HG02973 (cell line): ENCODE measurements at regions not wholly inside any gene's neighbourhood (a gene's known extent, or its start where the extent isn't known, plus 50 kb on each side); places are given as distances from the start of the nearest gene placed in this dataset.
"Not testable (repeated sequence)": the region's sequence is repeated elsewhere in the genome, so short reads cannot be mapped to it uniquely, and the experiment has no call there.

Experiments used
- ATAC-seq: cut with Tn5 transposase; IDR thresholded peaks from one replicate; pipeline ENCODE4 v1.9.1; 2021; ENCODE audit warnings: moderate library complexity; ENCODE audit not compliant: unreplicated experiment

DNA sequence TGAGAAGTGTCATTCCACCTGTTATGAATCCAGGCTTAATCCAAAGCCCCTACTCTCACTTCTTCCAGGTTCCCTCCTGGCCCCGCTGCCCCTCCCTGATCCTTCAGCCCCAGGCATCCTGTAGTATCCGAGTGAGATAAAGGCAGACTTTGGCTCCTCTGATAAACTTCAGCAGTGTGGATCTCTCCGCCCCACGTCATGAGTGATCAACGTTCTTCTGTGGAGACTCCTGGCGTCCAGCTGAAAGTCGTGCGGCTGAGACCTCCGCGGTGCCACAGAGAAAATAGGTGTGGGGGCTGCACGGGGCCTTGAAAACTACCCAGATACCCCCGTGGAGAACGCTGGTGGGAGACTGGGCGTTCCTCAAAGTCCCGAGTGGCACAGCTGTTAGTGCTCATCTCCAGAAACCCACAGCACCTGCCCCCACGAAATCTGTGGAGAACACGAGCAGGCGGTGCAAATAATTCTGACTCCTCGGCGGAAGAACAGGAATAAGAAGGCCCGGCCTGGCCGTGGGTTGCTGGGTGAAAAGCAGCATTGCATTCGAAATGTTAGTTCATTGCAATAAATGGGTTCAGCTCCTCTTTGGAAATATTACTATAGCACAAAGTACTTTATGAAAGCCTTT, 180.0 kb upstream of the RGS6 start:
- ATAC-seq: no peak

GRCh38 chr14:71753126-71753830, 179.0 kb upstream of the RGS6 start:
- no peak for ATAC-seq

DNA sequence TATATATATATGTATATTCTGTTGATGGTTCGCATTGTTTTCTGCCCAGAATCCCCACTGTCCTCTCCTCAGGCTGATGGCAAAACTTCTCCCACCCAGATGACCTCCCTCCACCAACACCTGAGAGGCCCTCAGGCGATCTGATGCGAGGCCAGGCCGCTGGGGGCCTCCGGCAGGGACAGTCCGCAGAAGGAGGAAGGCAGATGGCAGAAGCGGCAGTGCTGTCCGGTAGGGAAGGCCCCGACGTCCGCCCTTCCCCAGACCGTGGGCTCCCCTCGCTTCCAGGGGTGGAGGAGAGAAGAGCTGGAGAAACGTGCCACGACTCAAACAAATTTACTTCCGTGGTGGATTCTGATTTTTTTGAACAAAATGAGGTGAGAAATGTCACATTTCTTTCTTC, 178.3 kb upstream of the RGS6 start:
- no peak for ATAC-seq

- ATAC-seq: no peak
These were observed 177.7 kb upstream of the RGS6 start for GRCh38 chr14:71754422-71755095.

- ATAC-seq: no peak
These were observed 173.8 kb upstream of the RGS6 start for GRCh38 chr14:71758229-71758951.

DNA sequence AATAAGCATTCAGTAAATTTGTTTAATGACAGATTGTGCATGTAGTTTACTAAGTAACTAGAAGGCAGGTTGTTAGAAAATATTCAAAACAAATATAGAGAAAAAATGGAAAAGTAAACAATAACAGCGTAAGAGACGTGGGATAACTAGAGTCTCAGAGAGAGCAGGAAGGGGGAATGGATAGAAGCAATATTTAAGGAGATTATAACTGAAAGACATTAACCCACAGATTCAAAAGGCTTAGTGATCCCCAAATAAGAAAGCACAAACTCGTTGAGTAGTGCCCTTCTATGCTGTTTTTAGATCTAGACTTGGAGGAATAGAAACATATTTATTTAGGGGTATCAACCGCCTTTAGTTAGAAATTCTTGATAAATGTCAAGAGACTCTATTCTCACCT, 169.7 kb upstream of the RGS6 start:
- ATAC-seq: no peak

DNA sequence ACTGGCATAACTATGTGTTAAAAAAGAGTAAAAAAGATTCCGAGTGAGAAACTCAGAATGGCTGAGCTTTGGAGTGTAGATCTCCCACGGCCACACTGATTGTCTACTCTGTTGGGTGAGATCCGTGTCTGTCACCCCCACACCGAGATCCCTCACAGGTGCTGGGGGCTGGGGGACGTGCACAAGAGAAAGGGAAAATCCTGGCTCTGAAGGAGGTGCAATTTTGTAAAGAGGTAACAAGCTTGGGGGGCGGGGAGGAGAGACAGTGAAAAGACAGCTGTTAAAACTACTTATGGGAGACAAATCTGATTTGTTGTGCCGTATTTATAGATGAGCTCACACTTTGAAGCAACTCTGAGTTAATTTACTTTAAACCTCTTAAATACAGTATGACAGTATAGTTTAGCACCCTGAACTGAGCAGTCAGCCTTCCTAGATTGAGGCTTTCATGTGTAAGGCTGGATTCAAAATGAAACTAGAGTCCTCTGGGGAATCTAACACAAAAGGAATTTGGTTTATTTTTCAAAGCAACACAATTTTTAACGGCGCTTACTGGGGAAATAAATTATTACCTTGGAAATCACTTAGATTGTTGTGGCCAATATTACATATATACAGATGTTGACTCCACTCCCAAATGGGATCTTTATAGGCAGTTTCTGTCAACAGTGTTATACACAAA, 167.4 kb upstream of the RGS6 start:
- ATAC-seq: no peak

DNA sequence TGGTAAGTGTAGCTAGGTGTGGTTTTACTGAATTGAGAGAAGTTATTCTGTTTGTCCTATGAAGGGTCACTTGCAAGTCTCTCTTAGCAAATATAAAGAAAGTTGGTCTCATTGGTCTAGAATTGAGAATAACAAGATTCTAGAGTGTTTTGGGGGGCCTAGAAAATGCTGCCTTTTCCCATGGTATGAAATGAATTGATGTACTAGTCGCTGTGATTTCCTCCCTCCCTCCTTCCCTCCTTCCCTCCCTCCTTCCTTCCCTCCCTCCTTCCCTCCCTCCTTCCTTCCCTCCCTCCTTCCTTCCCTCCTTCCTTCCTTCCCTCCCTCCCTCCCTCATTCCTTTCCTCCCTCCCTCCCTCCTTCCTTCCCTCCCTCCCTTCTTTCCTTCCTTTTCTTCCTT, 166.7 kb upstream of the RGS6 start:
- no peak for ATAC-seq

GRCh38 chr14:71770431-71770830, 161.8 kb upstream of the RGS6 start:
- no peak for ATAC-seq

DNA sequence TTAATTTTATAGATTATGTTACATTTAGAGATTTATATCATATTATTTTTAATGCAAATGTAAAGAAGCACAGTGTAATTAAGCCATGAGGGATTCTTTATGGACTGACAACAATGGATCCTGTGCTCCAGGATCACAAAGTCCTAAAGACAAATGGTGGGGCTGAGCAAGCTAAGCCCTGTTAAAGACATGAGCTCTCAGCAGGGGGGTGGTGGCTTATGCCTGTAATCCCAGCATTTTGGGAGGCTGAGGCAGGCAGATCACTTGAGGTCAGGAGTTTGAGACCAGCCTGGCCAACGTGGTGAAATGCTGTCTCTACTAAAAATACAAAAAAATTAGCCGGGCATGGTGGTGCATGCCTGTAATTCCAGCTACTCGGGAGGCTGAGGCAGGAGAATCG, 160.8 kb upstream of the RGS6 start:
- ATAC-seq: not testable (repeated sequence)

DNA sequence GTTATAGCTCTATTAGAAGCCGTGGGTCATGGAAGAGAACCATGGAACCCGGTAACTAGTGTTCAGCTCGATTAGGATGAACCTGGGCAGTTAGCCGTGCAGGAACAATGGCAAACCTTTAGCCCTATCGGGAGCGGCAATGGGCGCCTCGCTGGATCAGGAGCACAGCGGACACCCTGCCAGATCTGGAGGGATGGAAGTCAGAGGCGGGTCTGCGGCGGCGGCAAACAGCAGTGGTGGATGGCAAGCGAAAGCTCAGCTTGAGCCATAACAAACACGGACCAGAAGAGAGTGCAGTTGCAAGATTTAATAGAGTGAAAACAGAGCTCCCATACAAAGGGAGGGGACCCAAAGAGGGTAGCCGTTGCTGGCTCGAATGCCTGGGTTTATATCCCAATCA, 160.2 kb upstream of the RGS6 start:
- not testable (repeated sequence) for ATAC-seq

DNA sequence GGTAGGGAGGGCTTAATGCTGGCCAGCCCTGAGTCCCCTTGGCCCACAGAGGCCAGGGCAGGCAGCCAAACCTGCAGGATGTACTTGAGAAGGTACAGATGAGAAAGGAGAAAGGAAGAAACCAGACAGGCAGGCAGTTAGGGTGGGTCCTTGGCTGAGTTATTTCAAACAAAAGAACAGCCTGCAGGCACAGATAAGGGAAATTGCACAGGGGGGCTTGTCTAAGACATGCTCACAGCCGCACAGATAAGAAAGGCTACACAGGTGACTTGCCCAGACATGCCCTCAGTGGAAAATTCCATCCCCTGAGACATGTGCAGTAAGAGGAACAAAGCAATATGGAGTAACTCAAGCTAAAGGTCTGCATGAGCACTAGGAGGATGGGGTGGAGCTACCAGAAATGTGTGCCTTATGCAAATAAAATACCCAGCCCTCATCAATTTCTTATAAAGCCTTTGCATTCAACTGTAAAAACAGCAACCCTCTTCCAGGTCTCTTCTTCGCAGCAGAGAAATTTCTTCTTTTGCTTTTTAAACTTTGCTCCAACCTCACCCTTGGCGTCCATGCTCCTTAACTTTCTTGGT, 158.2 kb upstream of the RGS6 start:
- no peak for ATAC-seq

DNA sequence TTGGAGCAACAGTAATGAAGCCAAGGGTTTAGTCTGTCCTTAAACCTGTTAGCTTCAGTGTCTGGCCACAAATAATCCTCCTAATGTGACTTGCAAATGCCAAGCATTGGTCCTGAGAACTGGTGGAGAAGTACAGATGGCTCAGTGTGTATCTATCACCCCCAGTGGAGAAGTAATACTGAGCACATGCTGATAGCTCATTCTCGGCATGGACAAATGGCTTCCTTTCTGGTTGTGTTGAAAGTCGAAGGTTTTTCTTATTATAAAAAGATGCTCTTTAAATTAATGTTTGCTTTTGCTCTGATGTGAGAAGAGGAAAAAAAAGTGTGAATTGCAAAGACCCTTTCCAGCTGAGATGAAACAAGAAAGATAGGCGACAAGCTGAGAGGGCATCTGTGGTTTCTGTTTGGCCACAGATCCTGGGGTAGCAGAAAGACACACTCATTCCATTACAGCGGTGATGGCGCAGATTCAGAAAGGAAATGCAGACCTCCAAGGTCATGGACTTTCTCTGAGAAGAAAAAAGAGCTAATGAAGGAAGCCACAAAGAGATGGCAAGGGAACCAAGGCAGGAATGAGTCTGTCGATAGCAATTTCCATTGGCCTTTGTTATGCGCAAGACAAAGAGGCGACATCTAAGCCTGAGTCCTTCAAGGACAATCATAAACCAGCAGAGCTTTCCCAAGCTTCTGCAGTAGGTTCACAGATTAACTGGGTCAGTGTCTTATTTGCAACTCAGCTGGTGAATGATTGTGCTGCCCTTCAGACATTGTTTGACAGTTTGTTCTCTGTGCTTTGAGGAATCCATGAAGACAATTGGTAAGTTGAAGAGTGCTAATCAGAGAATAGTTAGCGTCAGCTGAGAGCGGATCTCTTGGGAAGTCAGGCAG, 155.5 kb upstream of the RGS6 start:
- ATAC-seq: no peak

- ATAC-seq: no peak
These were observed 152.2 kb upstream of the RGS6 start for GRCh38 chr14:71780075-71780474.

DNA sequence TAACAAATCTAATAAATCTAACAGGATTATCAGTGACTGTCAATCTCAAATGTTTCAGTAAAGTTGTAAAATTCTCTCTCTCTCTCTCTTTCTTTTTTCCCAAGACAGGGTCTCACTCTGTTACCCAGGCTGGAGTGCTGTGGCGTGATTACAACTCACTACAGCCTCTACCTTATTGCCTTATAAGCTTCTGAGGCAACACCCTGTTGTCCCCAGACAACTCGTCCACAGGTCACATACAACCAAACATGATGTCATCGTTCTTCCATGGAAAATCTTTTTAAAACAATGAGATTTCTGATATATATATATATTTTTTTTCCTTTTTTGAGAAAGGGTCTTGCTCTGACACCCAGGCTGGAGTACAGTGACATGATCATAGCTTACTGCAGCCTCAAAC, 151.4 kb upstream of the RGS6 start:
- no peak for ATAC-seq

GRCh38 chr14:71783088-71783487, 149.1 kb upstream of the RGS6 start:
- no peak for ATAC-seq

- no peak for ATAC-seq
These were observed 148.4 kb upstream of the RGS6 start for GRCh38 chr14:71783786-71784185.

- no peak for ATAC-seq
These were observed 143.2 kb upstream of the RGS6 start for GRCh38 chr14:71789005-71789404.

GRCh38 chr14:71799841-71800240, 132.4 kb upstream of the RGS6 start:
- no peak for ATAC-seq

GRCh38 chr14:71800878-71801277, 131.4 kb upstream of the RGS6 start:
- ATAC-seq: no peak
